ENCODE measurements at regions not wholly inside any gene's neighbourhood (a gene's known extent, or its start where the extent isn't known, plus 50 kb on each side); places are given as distances from the start of the nearest gene placed in this dataset.

- peaks cover 0 to 5% of the 10 kb centered on the region in 2 donors for H3K9me3 Mint-ChIP-seq
- H3K4me3 ChIP-seq (ENCODE audit: low read length), result no peak overlapping the region
- no peaks in the 10 kb centered on the region for H3K4me1 Mint-ChIP-seq
- 81% methylated on average over 3 of the region's 3 CpGs for WGBS (ENCODE audit: insufficient coverage)
- ATAC-seq (no peak), DNase-seq (no peak)
- H3K27ac Mint-ChIP-seq, result no peak overlapping the region
- no peaks in the 10 kb centered on the region for H3K36me3 ChIP-seq (ENCODE audit: control insufficient read depth, insufficient read depth, low read length)
- no peak for TF ChIP-seq CTCF (IDR thresholded peaks at IDR 0.05)
- no peak overlapping the region for H3K27ac ChIP-seq (ENCODE audit: low read length)
- intact Hi-C loops (cut with micrococcal nuclease), result no loop called here
- H3K4me3 Mint-ChIP-seq, result no peak overlapping the region
- no peaks in the 10 kb centered on the region for H3K27me3 Mint-ChIP-seq (ENCODE audit: low read depth in 2 of 2)
- no peaks in the 10 kb centered on the region for H3K36me3 Mint-ChIP-seq
- H3K4me1 ChIP-seq (ENCODE audit: control insufficient read depth, insufficient read depth, low read length), result no peaks in the 10 kb centered on the region
- H3K27me3 ChIP-seq (ENCODE audit: control insufficient read depth, insufficient read depth, low read length), result no peaks in the 10 kb centered on the region
- no peaks in the 10 kb centered on the region for H3K9me3 ChIP-seq (ENCODE audit: control insufficient read depth, insufficient read depth, low read length)
These were observed 610.7 kb upstream of the TMEM132C start for GRCh38 chr12:127656266-127656665.

DNA sequence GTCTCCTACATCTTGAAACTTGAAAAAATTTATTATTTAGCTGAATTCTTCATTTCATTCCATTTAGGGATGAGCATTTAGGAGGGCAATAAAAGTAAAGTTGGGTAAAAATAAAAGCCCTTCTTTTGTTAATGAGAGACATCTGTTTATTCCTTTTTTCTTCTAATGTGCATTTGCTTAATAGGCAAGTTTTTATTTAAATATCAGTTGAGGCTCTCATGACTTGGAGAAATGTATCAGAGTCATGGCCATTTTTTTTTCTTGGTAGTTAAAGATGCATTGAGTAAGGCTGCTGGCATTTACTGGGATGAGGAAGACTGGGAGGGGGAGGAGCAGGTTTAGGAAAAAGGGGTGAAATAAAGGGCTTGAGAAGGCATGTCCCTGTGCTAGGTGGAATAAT, 609.9 kb upstream of the TMEM132C start:
- intact Hi-C loops (cut with micrococcal nuclease), result no loop called here
- H3K27ac ChIP-seq (ENCODE audit: low read length), result no peak overlapping the region
- no peaks in the 10 kb centered on the region for H3K4me1 ChIP-seq (ENCODE audit: control insufficient read depth, insufficient read depth, low read length)
- Mint-ChIP-seq H3K27me3 (ENCODE audit: low read depth in 2 of 2) (no peaks in the 10 kb centered on the region), H3K36me3 (no peaks in the 10 kb centered on the region), H3K27ac (no peak overlapping the region), H3K9me3 (peaks cover 0 to 5% of the 10 kb centered on the region in 2 donors), H3K4me3 (no peak overlapping the region), H3K4me1 (no peaks in the 10 kb centered on the region)
- no peak overlapping the region for H3K4me3 ChIP-seq (ENCODE audit: low read length)
- DNase-seq (no peak), ATAC-seq (no peak)
- H3K36me3 ChIP-seq (ENCODE audit: control insufficient read depth, insufficient read depth, low read length), result no peaks in the 10 kb centered on the region
- TF ChIP-seq CTCF (IDR thresholded peaks at IDR 0.05), result no peak
- no peaks in the 10 kb centered on the region for H3K27me3 ChIP-seq (ENCODE audit: control insufficient read depth, insufficient read depth, low read length)
- no peaks in the 10 kb centered on the region for H3K9me3 ChIP-seq (ENCODE audit: control insufficient read depth, insufficient read depth, low read length)

DNA sequence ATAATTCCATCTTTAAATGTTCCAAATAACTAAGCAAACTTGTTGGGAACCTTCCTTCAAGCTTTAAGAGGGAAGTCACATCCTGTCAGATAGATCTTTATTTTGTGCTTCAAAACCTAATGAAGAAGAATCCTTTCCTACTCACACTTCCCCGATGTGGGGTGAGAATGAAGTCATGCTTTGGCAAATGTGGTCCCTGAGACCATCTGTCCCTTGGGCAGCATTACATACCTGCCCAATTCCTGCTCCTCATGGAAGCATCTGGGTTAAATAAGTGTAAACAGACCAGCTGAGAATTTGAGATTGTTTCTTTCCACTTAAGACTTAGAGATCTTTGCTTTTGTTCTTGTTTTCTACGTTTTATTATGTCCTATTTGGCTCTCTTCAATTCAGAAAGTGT, 606.0 kb upstream of the TMEM132C start:
- no peaks in the 10 kb centered on the region for H3K36me3 Mint-ChIP-seq
- Histone ChIP-seq H3K27ac (ENCODE audit: low read length) (no peak overlapping the region), H3K4me3 (ENCODE audit: low read length) (no peak overlapping the region), H3K27me3 (ENCODE audit: control insufficient read depth, insufficient read depth, low read length) (no peaks in the 10 kb centered on the region), H3K9me3 (ENCODE audit: control insufficient read depth, insufficient read depth, low read length) (no peaks in the 10 kb centered on the region), H3K36me3 (ENCODE audit: control insufficient read depth, insufficient read depth, low read length) (no peaks in the 10 kb centered on the region), H3K4me1 (ENCODE audit: control insufficient read depth, insufficient read depth, low read length) (no peaks in the 10 kb centered on the region)
- no peak for DNase-seq
- H3K27ac Mint-ChIP-seq, result no peak overlapping the region
- H3K4me1 Mint-ChIP-seq, result no peaks in the 10 kb centered on the region
- 60% methylated on average over 1 of the region's 2 CpGs for WGBS (ENCODE audit: insufficient coverage)
- H3K27me3 Mint-ChIP-seq (ENCODE audit: low read depth in 2 of 2), result no peaks in the 10 kb centered on the region
- no peak for TF ChIP-seq CTCF (IDR thresholded peaks at IDR 0.05)
- no peak overlapping the region for H3K4me3 Mint-ChIP-seq
- ATAC-seq, result no peak
- intact Hi-C loops (cut with micrococcal nuclease), result no loop called here
- H3K9me3 Mint-ChIP-seq, result peaks cover 6 to 8% of the 10 kb centered on the region in 2 donors

DNA sequence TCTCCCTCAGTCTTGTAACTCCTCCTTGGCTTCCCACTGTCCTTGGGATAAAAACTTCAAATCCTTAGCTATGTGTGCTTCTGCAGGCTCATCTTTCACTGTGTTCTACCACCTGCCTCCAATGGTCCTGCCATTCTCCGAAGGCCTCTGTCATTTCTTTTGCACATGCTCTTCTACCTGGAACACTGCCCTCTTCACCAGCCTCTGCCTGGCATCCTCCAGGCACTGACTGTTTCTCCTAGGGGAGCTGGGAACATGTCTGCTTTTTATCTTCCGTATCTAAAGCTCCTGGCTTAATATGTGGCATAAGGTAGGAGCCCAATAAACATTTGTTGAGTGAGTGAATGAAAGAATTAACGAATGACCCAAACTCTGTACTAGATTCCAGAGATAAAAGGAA, 603.3 kb upstream of the TMEM132C start:
- Mint-ChIP-seq H3K36me3 (no peaks in the 10 kb centered on the region), H3K4me1 (no peaks in the 10 kb centered on the region), H3K4me3 (no peak overlapping the region), H3K27me3 (ENCODE audit: low read depth in 2 of 2) (no peaks in the 10 kb centered on the region), H3K9me3 (peaks cover 6% of the 10 kb centered on the region in 2 donors), H3K27ac (no peak overlapping the region)
- H3K4me3 ChIP-seq (ENCODE audit: low read length), result no peak overlapping the region
- no peaks in the 10 kb centered on the region for H3K27me3 ChIP-seq (ENCODE audit: control insufficient read depth, insufficient read depth, low read length)
- no peaks in the 10 kb centered on the region for H3K4me1 ChIP-seq (ENCODE audit: control insufficient read depth, insufficient read depth, low read length)
- no peak overlapping the region for H3K27ac ChIP-seq (ENCODE audit: low read length)
- H3K9me3 ChIP-seq (ENCODE audit: control insufficient read depth, insufficient read depth, low read length), result no peaks in the 10 kb centered on the region
- ATAC-seq (no peak), DNase-seq (no peak)
- H3K36me3 ChIP-seq (ENCODE audit: control insufficient read depth, insufficient read depth, low read length), result no peaks in the 10 kb centered on the region
- TF ChIP-seq CTCF (IDR thresholded peaks at IDR 0.05), result no peak
- 68% methylated on average over 3 of the region's 3 CpGs for WGBS (ENCODE audit: insufficient coverage)
- intact Hi-C loops (cut with micrococcal nuclease), result no loop called here

Data from natural killer cell (primary cell).